Effector memory CD8-positive, alpha-beta T cell (primary cell): ENCODE measurements at regions not wholly inside any gene's neighbourhood (a gene's known extent, or its start where the extent isn't known, plus 50 kb on each side); places are given as distances from the start of the nearest gene placed in this dataset.
"Not testable (repeated sequence)": the region's sequence is repeated elsewhere in the genome, so short reads cannot be mapped to it uniquely, and the experiment has no call there.

Experiments
- ATAC-seq: fragments of 150-1000 bp; cut with Tn5 transposase; replicated peaks from 2 replicates; pipeline ENCODE4 v1.10.0; 2021; ENCODE audit warnings: mild to moderate bottlenecking, moderate library complexity
- DNase-seq, 3 experiments: peaks; one replicate each; pipeline ENCODE4 v3.0.0; 2021
- H3K27ac Mint-ChIP-seq, 2 donors: one replicate each; pipeline ENCODE4 v1.8.0; 2022; ENCODE audit warnings: mild to moderate bottlenecking in 2 of 2, mixed read lengths in 2 of 2, moderate library complexity in 2 of 2
- H3K27me3 Mint-ChIP-seq, 2 donors: one replicate each; pipeline ENCODE4 v1.8.0; 2022; ENCODE audit warnings: mixed read lengths in 2 of 2
- H3K36me3 Mint-ChIP-seq: one replicate; pipeline ENCODE4 v1.8.0; 2022; ENCODE audit warnings: mild to moderate bottlenecking, moderate library complexity, mixed read lengths; ENCODE audit not compliant: insufficient read depth
- H3K4me1 Mint-ChIP-seq, 2 donors: one replicate each; pipeline ENCODE4 v1.8.0; 2022; ENCODE audit warnings: low read depth in 2 of 2, mixed read lengths in 2 of 2
- H3K4me3 Mint-ChIP-seq, 2 donors: one replicate each; pipeline ENCODE4 v1.8.0; 2022; ENCODE audit warnings: mild to moderate bottlenecking in 2 of 2, mixed read lengths in 2 of 2, moderate library complexity in 2 of 2
- H3K9me3 Mint-ChIP-seq, 2 donors: one replicate each; pipeline ENCODE4 v1.8.0; 2022; ENCODE audit warnings: mixed read lengths in 2 of 2

DNA sequence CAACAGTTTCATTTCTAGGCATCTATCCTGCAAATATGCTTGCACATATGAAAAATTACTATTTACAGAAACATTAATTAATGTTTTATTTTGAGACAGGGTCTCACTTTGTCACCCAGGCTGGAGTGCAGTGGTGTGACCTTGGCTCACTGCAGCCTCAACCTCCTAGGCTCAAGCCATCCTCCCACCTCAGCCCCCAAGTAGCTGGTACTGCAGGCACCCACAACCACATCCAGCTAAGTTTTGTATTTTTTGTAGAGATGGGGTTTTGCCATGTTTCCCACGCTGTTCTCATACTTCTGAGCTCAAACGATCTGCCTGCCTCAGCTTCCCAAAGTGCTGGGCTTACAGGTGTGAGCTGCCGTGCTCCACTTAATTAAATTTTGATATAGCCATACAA lies 86.2 kb upstream of the CCND2 start:
- not testable (repeated sequence) for H3K4me1 Mint-ChIP-seq, H3K9me3 Mint-ChIP-seq, H3K36me3 Mint-ChIP-seq

DNA sequence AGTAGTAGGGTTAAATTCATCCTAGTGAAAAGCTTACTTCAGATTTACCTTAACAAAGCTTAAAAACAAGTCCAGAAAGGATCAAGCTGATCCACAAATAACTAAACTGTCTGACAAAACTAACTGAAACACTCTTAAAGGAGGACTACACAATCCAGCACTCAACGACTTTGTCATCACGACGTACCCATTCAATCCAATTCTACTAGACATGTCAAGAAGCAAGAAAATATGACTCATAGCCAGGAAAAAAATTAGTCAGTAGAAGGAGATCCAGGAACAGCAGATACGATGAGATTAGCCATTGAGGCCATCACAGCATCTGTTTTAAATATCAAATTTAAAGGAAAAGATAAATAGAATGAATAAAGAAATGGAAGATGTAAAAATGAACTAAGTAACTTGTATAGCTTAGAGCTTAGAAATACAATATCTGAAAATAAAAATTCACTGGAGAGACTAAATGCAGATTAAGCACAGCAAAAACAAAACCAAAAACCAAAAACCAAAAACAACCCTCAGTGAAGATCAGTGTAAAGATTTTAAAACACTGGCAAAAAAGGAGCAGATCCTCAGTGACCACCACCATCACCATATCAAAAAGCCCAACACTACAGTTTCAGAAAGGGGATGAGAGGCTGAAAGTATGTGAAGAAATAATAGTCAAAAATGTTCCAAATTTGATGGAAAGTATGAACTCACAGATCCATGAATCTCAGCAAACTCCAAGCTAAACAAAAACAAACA lies 95.0 kb upstream of the CCND2 start:
- Mint-ChIP-seq H3K9me3 (peaks cover 2 to 7% of the 10 kb centered on the region in 2 donors), H3K4me1 (no peaks in the 10 kb centered on the region), H3K27ac (no peak overlapping the region), H3K27me3 (peaks cover 0 to 6% of the 10 kb centered on the region in 2 donors), H3K4me3 (no peak overlapping the region), H3K36me3 (peaks cover 4% of the 10 kb centered on the region)
- ATAC-seq, result no peak
- DNase-seq, result no peak

More for the DNA sequence above, 86.2 kb upstream of the CCND2 start:
- H3K27ac Mint-ChIP-seq, DNase-seq, H3K27me3 Mint-ChIP-seq, ATAC-seq, H3K4me3 Mint-ChIP-seq: not testable (repeated sequence)

DNA sequence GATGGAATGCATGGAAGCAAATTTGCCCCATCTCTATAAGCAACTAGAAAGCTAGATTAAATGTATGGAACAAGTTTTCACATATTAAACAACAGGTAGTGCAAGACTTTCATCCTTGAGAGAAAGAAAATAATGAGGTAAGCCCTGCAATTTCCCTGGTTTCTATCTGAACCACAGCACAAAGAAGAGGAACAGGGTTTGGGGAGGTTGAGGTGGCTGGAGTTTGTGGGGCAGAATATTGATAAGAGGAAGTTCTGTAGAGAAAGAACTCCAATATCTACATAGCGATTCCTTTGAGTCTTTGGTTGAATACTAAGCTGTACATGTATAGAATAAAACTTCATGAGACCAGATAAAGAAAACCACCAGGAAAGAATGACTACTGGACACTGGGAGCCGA lies 96.3 kb upstream of the CCND2 start:
- H3K36me3 Mint-ChIP-seq, result peaks cover 4% of the 10 kb centered on the region
- ATAC-seq, result no peak
- no peaks in the 10 kb centered on the region for H3K4me1 Mint-ChIP-seq
- no peaks in the 10 kb centered on the region for H3K9me3 Mint-ChIP-seq
- H3K4me3 Mint-ChIP-seq, result no peak overlapping the region
- H3K27me3 Mint-ChIP-seq, result peaks cover 0 to 6% of the 10 kb centered on the region in 2 donors
- no peak for DNase-seq
- no peak overlapping the region for H3K27ac Mint-ChIP-seq

DNA sequence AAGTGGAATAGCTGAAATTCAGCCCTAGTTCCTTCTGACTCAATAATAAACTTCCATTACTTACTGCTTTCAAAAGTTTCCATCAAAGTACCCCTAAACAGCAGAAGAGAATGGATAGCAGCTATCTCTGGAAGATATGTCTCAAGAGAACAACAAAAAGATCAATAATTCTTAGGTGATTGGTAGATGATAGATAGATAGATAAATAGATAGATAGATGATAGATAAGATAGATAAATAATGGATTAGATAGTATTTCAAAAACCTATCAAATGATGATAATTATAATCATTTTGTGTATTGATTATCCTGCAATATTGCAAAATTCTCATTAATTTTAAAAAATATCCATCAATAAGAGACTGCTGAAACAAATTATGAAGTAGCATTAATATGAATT lies 97.4 kb upstream of the CCND2 start:
- no peak for DNase-seq
- Mint-ChIP-seq H3K4me1 (no peaks in the 10 kb centered on the region), H3K4me3 (no peak overlapping the region), H3K36me3 (peaks cover 4% of the 10 kb centered on the region), H3K27me3 (peaks cover 0 to 6% of the 10 kb centered on the region in 2 donors), H3K9me3 (no peaks in the 10 kb centered on the region), H3K27ac (no peak overlapping the region)
- no peak for ATAC-seq

DNA sequence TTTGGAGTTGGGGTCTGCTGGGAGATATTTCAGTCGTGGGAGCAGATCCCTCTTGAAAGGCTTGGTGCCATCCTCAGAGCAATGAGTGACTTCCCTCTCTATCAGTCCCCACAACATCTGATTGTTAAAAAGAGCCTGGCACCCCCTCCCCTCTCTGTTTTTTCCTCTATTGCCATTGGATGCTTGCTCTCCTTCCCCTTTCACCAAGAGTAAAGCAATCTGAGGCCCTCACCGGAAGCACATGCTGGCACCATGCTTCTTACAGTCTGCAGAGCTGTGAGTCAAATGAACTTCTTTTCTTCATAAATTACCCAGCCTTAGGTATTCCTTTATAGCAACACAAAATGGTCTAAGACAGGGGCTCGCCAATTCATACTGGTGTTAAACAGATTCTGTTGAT lies 99.1 kb upstream of the CCND2 start:
- Mint-ChIP-seq H3K4me1 (no peaks in the 10 kb centered on the region), H3K27me3 (peaks cover 0 to 6% of the 10 kb centered on the region in 2 donors), H3K27ac (no peak overlapping the region), H3K36me3 (peaks cover 4% of the 10 kb centered on the region), H3K4me3 (no peak overlapping the region), H3K9me3 (no peaks in the 10 kb centered on the region)
- DNase-seq, result no peak
- ATAC-seq, result no peak

DNA sequence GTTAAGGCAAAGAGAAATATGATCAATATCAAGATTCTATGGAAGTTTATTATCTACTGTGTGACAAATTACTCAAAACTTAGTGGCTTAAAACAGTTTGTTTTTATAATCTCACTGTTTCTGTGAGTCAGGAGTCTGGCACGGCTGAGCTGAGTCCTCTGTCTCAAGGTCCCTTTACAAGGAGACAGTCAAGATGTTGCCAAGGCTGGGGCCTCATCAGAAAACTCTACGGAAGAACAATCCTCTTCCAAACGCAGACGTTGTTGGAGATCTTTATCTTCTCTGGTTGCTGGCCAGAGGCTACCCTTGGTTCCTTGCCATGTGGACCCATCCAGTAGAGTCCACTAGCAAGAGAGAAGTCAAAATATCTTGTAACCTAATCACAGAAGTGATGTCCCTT lies 100.6 kb upstream of the CCND2 start:
- Mint-ChIP-seq H3K4me1 (no peaks in the 10 kb centered on the region), H3K9me3 (no peaks in the 10 kb centered on the region), H3K27me3 (peaks cover 0 to 6% of the 10 kb centered on the region in 2 donors), H3K4me3 (no peak overlapping the region), H3K27ac (no peak overlapping the region), H3K36me3 (peaks cover 4% of the 10 kb centered on the region)
- ATAC-seq (no peak), DNase-seq (no peak)

DNA sequence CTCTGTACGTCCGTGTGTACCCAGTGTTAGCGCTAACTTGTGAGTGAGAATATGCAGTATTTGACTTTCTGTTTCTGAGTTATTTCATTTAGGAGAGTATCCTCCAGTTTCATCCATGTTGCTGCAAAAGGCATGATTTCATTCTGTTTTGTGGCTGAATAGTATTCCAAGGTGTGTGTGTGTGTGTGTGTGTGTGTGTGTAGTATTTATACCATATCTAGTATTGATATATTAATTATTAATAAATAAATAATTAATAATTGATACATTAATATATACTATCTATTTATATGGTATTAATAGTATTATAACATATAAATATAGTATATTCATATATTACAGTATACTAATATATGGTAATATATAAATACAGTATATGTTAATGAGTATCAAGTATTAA lies 101.8 kb upstream of the CCND2 start:
- no peak overlapping the region for H3K27ac Mint-ChIP-seq
- no peaks in the 10 kb centered on the region for H3K27me3 Mint-ChIP-seq
- H3K4me1 Mint-ChIP-seq, result no peaks in the 10 kb centered on the region
- H3K36me3 Mint-ChIP-seq, result peaks cover 1% of the 10 kb centered on the region
- no peaks in the 10 kb centered on the region for H3K9me3 Mint-ChIP-seq
- DNase-seq (no peak), ATAC-seq (no peak)
- H3K4me3 Mint-ChIP-seq, result no peak overlapping the region

DNA sequence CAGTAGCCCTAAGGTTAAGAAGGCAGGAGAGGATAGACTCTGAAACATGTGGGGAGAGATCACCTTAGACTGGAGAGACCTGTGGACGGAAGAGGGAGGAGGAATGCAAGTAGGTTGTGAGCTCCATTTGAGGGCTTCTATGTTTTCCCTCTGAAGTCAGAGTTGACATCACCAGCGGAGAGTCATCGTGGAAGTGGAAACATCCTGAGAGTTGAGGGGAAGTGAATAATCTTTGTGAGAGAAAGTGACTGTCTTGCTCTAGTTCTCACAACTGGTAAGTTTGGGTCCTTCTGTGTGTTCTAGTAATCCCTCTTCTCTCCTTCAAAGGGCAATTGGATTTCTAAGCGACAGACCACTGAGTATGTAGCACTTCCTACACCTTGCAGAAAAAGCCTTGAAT lies 103.6 kb upstream of the CCND2 start:
- no peak for ATAC-seq
- H3K36me3 Mint-ChIP-seq, result no peaks in the 10 kb centered on the region
- H3K4me1 Mint-ChIP-seq, result peaks cover 4 to 5% of the 10 kb centered on the region in 2 donors

DNA sequence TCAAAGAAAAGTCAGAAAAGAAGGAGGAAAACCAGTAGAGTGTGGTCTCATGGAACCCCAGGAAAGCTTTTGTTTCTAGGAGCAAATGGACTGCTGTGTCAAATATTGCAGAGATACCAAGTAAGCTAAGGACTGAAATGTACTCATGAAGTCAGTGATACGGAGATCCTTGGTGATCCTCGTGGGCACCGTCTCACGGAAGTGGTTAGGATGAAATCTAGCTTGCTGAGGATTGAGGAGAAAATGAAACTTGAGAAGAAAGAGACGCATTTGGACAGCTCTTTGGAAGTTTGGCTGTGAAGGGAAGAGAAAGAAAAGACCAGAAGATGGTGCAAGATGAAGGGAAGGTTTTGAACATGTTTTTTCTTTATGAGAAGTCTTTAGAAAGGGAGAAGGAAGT lies 104.0 kb upstream of the CCND2 start:
- Mint-ChIP-seq H3K4me3 (no peak overlapping the region), H3K27me3 (no peaks in the 10 kb centered on the region), H3K27ac (peak overlapping the region in 1 of 2 donors; percentile 5), H3K36me3 (no peaks in the 10 kb centered on the region), H3K9me3 (no peaks in the 10 kb centered on the region), H3K4me1 (peaks cover 8% of the 10 kb centered on the region in 2 donors)
- DNase-seq (no peak), ATAC-seq (no peak)

More for the DNA sequence above, 103.6 kb upstream of the CCND2 start:
- no peaks in the 10 kb centered on the region for H3K9me3 Mint-ChIP-seq
- peak overlapping the region in 1 of 2 donors; percentile 5 for H3K27ac Mint-ChIP-seq
- H3K4me3 Mint-ChIP-seq, result no peak overlapping the region
- H3K27me3 Mint-ChIP-seq, result no peaks in the 10 kb centered on the region
- DNase-seq, result no peak

DNA sequence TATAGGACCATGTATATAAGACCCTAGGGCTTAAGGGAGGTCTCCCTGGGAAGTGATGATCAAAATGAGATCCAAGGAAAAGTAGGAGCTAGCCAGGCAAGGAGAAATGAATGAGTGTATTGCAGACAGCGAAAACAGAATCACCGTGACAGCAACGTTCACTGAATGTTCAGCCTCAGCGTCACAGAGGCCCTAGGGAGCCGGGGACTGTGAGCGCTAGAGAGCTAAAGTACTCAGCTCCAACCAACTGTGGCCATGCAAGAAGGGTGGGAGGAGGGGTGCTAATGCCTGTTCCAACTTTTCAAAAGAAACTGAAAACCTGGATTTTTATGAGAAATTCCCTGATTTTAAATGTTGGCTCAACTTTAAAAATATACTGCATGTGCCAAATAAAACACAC lies 105.5 kb upstream of the CCND2 start:
- no peak overlapping the region for H3K4me3 Mint-ChIP-seq
- no peaks in the 10 kb centered on the region for H3K9me3 Mint-ChIP-seq
- no peak for ATAC-seq
- H3K4me1 Mint-ChIP-seq, result peaks cover 8% of the 10 kb centered on the region in 2 donors
- H3K27ac Mint-ChIP-seq, result no peak overlapping the region
- H3K36me3 Mint-ChIP-seq, result no peaks in the 10 kb centered on the region
- no peaks in the 10 kb centered on the region for H3K27me3 Mint-ChIP-seq
- DNase-seq, result no peak

DNA sequence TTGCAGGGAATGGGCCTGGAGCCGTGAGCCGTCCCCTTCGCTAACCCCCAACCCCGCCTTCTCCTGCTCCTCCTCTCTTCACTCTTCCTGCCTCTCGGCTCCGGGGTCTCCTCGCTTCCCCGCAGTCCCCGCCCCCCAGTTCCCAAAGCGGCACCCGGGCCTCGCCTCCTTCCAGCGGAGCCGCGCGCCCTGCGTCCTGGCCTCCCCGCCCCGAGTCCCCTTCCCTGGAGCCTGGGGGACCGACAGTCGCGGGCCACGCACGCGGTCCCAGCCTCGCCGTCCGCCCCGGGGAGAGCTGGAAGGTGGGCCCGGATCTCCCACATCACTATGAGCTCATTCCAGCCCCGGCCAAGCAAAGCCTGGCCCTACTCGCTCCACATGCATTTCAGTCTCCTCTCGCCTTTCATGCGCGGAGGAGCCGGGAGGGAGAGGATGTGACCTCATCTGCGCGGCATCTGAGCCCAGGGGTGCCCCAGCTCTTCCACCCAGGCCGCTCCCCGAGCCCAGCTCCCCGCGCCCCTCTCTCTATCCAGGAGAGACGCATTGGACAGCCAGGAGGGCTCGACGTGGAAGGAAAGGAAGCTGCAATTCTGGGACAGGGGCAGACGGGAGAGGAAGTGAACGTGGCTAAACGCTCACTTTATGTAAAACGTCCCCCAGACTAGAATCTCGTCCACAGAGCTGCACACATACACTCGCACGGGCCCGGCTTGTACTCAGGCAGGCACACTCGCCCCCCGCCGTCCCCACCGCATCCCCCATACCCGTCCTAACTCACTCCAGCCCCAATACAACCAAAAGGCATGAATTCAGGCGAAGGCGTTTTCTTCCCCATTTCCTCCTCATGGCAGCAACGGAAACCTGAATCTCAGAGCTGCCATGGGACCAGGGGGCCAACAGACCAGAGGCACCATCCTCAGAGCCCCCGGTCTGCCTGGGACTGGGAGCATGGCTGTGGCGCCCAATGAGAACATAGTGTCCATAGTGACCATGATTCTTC lies 108.7 kb upstream of the CCND2 start:
- H3K27me3 Mint-ChIP-seq, result no peaks in the 10 kb centered on the region
- peak; percentile 25 to 40 (median 35) for DNase-seq
- peak; percentile 97 for ATAC-seq
- H3K36me3 Mint-ChIP-seq, result no peaks in the 10 kb centered on the region
- peak overlapping the region; percentile 83 to 88 for H3K4me3 Mint-ChIP-seq
- H3K4me1 Mint-ChIP-seq, result peaks cover 8% of the 10 kb centered on the region in 2 donors
- H3K9me3 Mint-ChIP-seq, result no peaks in the 10 kb centered on the region
- peak overlapping the region; percentile 75 to 92 for H3K27ac Mint-ChIP-seq

DNA sequence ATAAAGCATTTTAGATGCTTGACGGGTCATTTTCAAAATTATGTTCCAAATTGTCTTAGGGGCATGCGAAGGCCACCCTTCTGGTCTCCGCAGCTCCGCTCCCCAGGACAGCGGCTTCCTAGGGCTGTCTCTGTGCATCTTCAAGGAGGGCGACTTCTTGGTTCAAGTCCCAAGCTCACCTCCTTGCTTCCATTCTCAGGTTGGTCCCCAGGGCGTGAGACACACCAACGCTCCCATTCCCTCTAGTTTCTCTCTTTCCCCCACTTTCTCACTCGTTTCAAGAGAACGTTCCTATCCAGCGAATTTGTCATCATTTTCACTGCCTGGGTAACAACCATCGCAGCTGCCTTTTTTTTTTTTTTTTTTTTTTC lies 109.4 kb upstream of the CCND2 start:
- H3K36me3 Mint-ChIP-seq, result no peaks in the 10 kb centered on the region
- H3K9me3 Mint-ChIP-seq, result no peaks in the 10 kb centered on the region
- no peaks in the 10 kb centered on the region for H3K27me3 Mint-ChIP-seq
- H3K27ac Mint-ChIP-seq, result peak overlapping the region; percentile 75 to 92
- peak overlapping the region; percentile 83 to 88 for H3K4me3 Mint-ChIP-seq
- H3K4me1 Mint-ChIP-seq, result peaks cover 8% of the 10 kb centered on the region in 2 donors
- DNase-seq, result no peak
- ATAC-seq, result no peak

DNA sequence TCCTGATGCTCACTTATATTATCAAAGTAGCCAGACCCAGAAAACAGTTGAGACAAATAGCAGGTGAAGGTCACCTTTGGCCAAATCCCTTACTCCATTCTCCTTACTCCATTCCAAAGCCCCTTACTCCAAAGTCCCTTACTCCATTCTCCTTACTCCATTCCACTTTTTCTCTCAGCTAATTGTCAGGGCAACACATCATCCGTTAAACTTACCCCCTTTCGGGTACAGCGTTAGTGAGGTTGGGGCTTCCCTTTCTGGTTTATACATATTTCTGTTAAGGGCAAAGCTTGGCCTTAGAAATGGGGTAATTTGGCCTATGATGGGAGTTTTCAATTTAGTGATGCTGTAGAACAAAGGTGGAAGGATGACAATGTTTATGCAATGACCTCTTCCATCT lies 111.8 kb upstream of the CCND2 start:
- Mint-ChIP-seq H3K4me3 (no peak overlapping the region), H3K27ac (no peak overlapping the region), H3K4me1 (peaks cover 8 to 9% of the 10 kb centered on the region in 2 donors)

More for the DNA sequence above, 111.8 kb upstream of the CCND2 start:
- no peaks in the 10 kb centered on the region for H3K27me3 Mint-ChIP-seq
- DNase-seq, result no peak
- no peaks in the 10 kb centered on the region for H3K36me3 Mint-ChIP-seq
- no peaks in the 10 kb centered on the region for H3K9me3 Mint-ChIP-seq
- ATAC-seq, result no peak
